HepG2 (cell line): ENCODE measurements at regions not wholly inside any gene's neighbourhood (a gene's known extent, or its start where the extent isn't known, plus 50 kb on each side); places are given as distances from the start of the nearest gene placed in this dataset.
A peak's percentile ranks its signal among the peaks of the same experiment; 100 is the strongest.

Experiments used
- ATAC-seq: fragments of 200-7000 bp; cut with Tn5 transposase; 3 replicates; pipeline ENCODE4 v1.9.1; 2020; ENCODE audit warnings: mild to moderate bottlenecking, moderate library complexity
- BruUV-seq: library from RNA; stranded (reverse); fragments of 400-500 nt; replicated peaks from 2 replicates; lab custom pipeline; 2021; lab: Mats Ljungman, UMichigan
- CTCF ChIA-PET: fragments of 300-600 bp; formaldehyde crosslinking; extraction: SDS; loops from one replicate; lab custom pipeline; 2021; ENCODE audit warnings: low total read pairs, inconsistent platforms, low intra/inter-chr PET ratio; lab: Yijun Ruan, JAX
- POLR2A ChIA-PET: fragments of 350-600 bp; sonication (Branson Sonifier 250); formaldehyde crosslinking; loops from one replicate; lab custom pipeline; 2020; ENCODE audit warnings: antibody characterized with exemption, inconsistent platforms; lab: Yijun Ruan, JAX
- DNase-seq: peaks from one replicate; pipeline ENCODE4 v3.0.0-alpha.2; 2015; ENCODE audit warnings: low spot score
- FAIRE-seq: peaks from 3 replicates; lab custom pipeline; 2011; peaks lifted over from hg19 to GRCh38; lab: Jason Lieb, UNC
- H2AFZ ChIP-seq: one replicate; pipeline ENCODE4 v1.6.1; 2011; ENCODE audit warnings: low read length, inconsistent platforms
- H3K27ac ChIP-seq: fragments of 300-600 bp; 3 replicates; pipeline ENCODE4 v1.8.0; 2011; ENCODE audit warnings: mixed run types, mild to moderate bottlenecking, mixed read lengths, low read length, inconsistent platforms; ENCODE audit not compliant: insufficient read depth; ENCODE audit errors: extremely low read length
- H3K27me3 ChIP-seq, 2 experiments: fragments of 200-600 bp in 1 of 2; 2 replicates in 1 of 2; 3 replicates in 1 of 2; pipeline versions ENCODE4 v1.6.0 to v1.8.0; 2011; ENCODE audit warnings: low read length in 2 of 2, mild to moderate bottlenecking in 2 of 2, moderate library complexity in 2 of 2, inconsistent platforms in 1 of 2; ENCODE audit not compliant: insufficient read depth in 2 of 2, control insufficient read depth in 1 of 2
- H3K36me3 ChIP-seq, 2 experiments: fragments of 200-600 bp in 1 of 2; replicated peaks in 1 of 2; 2 replicates in 1 of 2; 3 replicates in 1 of 2; pipeline versions ENCODE4 v1.5.1 to v1.8.0; 2011; ENCODE audit warnings: low read length in 2 of 2, inconsistent platforms in 1 of 2; ENCODE audit not compliant: insufficient read depth in 2 of 2, control insufficient read depth in 1 of 2
- H3K4me1 ChIP-seq: 2 replicates; pipeline ENCODE4 v1.5.1; 2012; ENCODE audit warnings: low read length, inconsistent platforms; ENCODE audit not compliant: insufficient read depth
- H3K4me2 ChIP-seq: 2 replicates; pipeline ENCODE4 v1.6.0; 2011; ENCODE audit warnings: low read depth, low read length, inconsistent platforms
- H3K4me3 ChIP-seq, 3 experiments: fragments of 200-600 bp in 1 of 3; sonication (generic), shearing (Covaris generic) in 1 of 3; replicated peaks in 1 of 3; 2 replicates each; pipeline ENCODE4 v1.5.1; 2011 to 2016; ENCODE audit warnings: low read length in 3 of 3, inconsistent platforms in 2 of 3, low read depth in 2 of 3, mild to moderate bottlenecking in 2 of 3, control low read depth in 1 of 3, mixed read lengths in 1 of 3; ENCODE audit not compliant: insufficient read depth in 1 of 3
- H3K79me2 ChIP-seq: one replicate; pipeline ENCODE4 v1.6.1; 2011; ENCODE audit warnings: low read length, inconsistent platforms; ENCODE audit not compliant: insufficient read depth
- H3K9ac ChIP-seq: 2 replicates; pipeline ENCODE4 v1.6.0; 2011; ENCODE audit warnings: mild to moderate bottlenecking, low read depth, low read length, inconsistent platforms; ENCODE audit not compliant: insufficient read depth
- H3K9me3 ChIP-seq: 2 replicates; pipeline ENCODE4 v1.5.1; 2012; ENCODE audit warnings: mild to moderate bottlenecking, low read length
- H4K20me1 ChIP-seq: 2 replicates; pipeline ENCODE4 v1.6.0; 2011; ENCODE audit warnings: inconsistent platforms, mild to moderate bottlenecking, low read length, moderate library complexity; ENCODE audit not compliant: insufficient read depth
- EHMT2 ChIP-seq: fragments of 200-600 bp; sonication (generic); IDR thresholded peaks from 2 replicates; pipeline ENCODE4 v1.7.0; 2017; ENCODE audit warnings: antibody characterized with exemption, low read depth, low read length, borderline replicate concordance
- ELF1 ChIP-seq: sonication (generic); formaldehyde crosslinking; IDR thresholded peaks from 2 replicates; pipeline ENCODE4 v1.4.0; 2020; ENCODE audit warnings: missing genetic modification reagents
- ELK4 ChIP-seq: sonication (generic); formaldehyde crosslinking; IDR thresholded peaks from 2 replicates; pipeline ENCODE4 v1.9.0; 2021; ENCODE audit warnings: missing genetic modification reagents, borderline replicate concordance
- HDAC1 ChIP-seq: sonication (generic); formaldehyde crosslinking; IDR thresholded peaks from 2 replicates; pipeline ENCODE4 v1.5.1; 2020; ENCODE audit warnings: mild to moderate bottlenecking, missing genetic modification reagents
- HNF1B ChIP-seq: sonication (generic); formaldehyde crosslinking; IDR thresholded peaks from 2 replicates; pipeline ENCODE4 v1.5.1; 2020; ENCODE audit warnings: mild to moderate bottlenecking, moderate library complexity, missing genetic modification reagents
- HNRNPK ChIP-seq: fragments of 200-400 bp; formaldehyde crosslinking; IDR thresholded peaks from 2 replicates; pipeline ENCODE4 v1.6.1; 2018; ENCODE audit warnings: low read length, low read depth, moderate library complexity, mild to moderate bottlenecking; ENCODE audit not compliant: poor library complexity, severe bottlenecking
- HOXA7 ChIP-seq: sonication (generic); formaldehyde crosslinking; IDR thresholded peaks from 2 replicates; pipeline ENCODE4 v1.8.1; 2022; ENCODE audit warnings: mild to moderate bottlenecking, missing genetic modification reagents, moderate library complexity
- RBM22 ChIP-seq: fragments of 200-400 bp; formaldehyde crosslinking; optimal IDR thresholded peaks from 2 replicates; pipeline ENCODE3; 2017; ENCODE audit warnings: mild to moderate bottlenecking, low read length, moderate library complexity
- TBP ChIP-seq: sonication (generic); formaldehyde crosslinking; IDR thresholded peaks from 2 replicates; pipeline ENCODE4 v1.5.0; 2020; ENCODE audit warnings: missing genetic modification reagents
- TRIM22 ChIP-seq: fragments of 450-650 bp; IDR thresholded peaks from 2 replicates; pipeline ENCODE4 v1.6.1; 2017
- ZKSCAN1 ChIP-seq: fragments of 150-350 bp; IDR thresholded peaks from 2 replicates; pipeline ENCODE4 v1.6.1; 2014; ENCODE audit warnings: low read length
- ZNF350 ChIP-seq: sonication (generic); formaldehyde crosslinking; IDR thresholded peaks from 2 replicates; pipeline ENCODE4 v1.4.0; 2020; ENCODE audit warnings: mild to moderate bottlenecking, low read depth, missing genetic modification reagents, borderline replicate concordance
- ZNF574 ChIP-seq: sonication (generic); formaldehyde crosslinking; IDR thresholded peaks from 2 replicates; pipeline ENCODE4 v1.4.0; 2020; ENCODE audit warnings: missing genetic modification reagents
- ZNF691 ChIP-seq: sonication (generic); formaldehyde crosslinking; IDR thresholded peaks from 2 replicates; pipeline ENCODE4 v1.4.0; 2020; ENCODE audit warnings: missing genetic modification reagents, low read depth, mild to moderate bottlenecking, borderline replicate concordance
- WGBS: methylation state at CpG from one replicate; pipeline ENCODE4 v1.1.6; 2017; ENCODE audit warnings: low lambda C conversion rate; 5-methylcytosine and 5-hydroxymethylcytosine counted together
- in situ Hi-C: cut with HindIII; loops from 2 replicates; pipeline ENCODE4 v1.10.0; 2017; ENCODE audit warnings: low pct_unique_long_range_greater_than_20kb; ENCODE audit not compliant: extremely low pct_ligation_motif_present
- intact Hi-C: fragments of 100-400 bp; cut with micrococcal nuclease; formaldehyde crosslinking; loops from one replicate; pipeline ENCODE4 v1.10.0; 2022; ENCODE audit not compliant: unreplicated experiment

GRCh38 chr1:10948463-10948775 is 64.0 kb upstream of the TARDBP start:
- CTCF ChIA-PET: no interaction called here
- in situ Hi-C loops (loop anchor here (10.0 kb wide), 1 partner anchor 444 kb away; no protein-coding TSS in a partner anchor), intact Hi-C loops (no loop called here)
- Histone ChIP-seq H3K27ac (no peak overlapping the region), H3K27me3 (peaks cover 11 to 40% of the 10 kb centered on the region in 2 experiments), H3K36me3 (no peaks in the 10 kb centered on the region), H3K4me3 (no peak overlapping the region), H3K4me1 (peaks cover 15% of the 10 kb centered on the region), H3K4me2 (no peak overlapping the region), H4K20me1 (no peaks in the 10 kb centered on the region), H3K9me3 (no peaks in the 10 kb centered on the region), H3K9ac (no peak overlapping the region), H2AFZ (no peak overlapping the region), H3K79me2 (no peaks in the 10 kb centered on the region)
- BruUV-seq: no TSS peak
- POLR2A ChIA-PET: no interaction called here
- WGBS: 7% methylated on average over 10 of the region's 12 CpGs
- TF ChIP-seq HOXA7 (CRISPR knock-in tag): no peak
- no peak for TF ChIP-seq EHMT2
- no peak for TF ChIP-seq TRIM22
- TF ChIP-seq ZKSCAN1: no peak
- TF ChIP-seq ELF1 (CRISPR knock-in tag): no peak
- TF ChIP-seq ELK4 (CRISPR knock-in tag): no peak
- TF ChIP-seq ZNF691 (CRISPR knock-in tag): no peak
- no peak for TF ChIP-seq HDAC1 (CRISPR knock-in tag)
- TF ChIP-seq ZNF574: no peak
- TF ChIP-seq ZNF350 (CRISPR knock-in tag): no peak
- no peak for TF ChIP-seq RBM22
- no peak for TF ChIP-seq HNF1B (CRISPR knock-in tag)
- TF ChIP-seq TBP (CRISPR knock-in tag): no peak
- no peak for TF ChIP-seq HNRNPK
- DNase-seq (no peak), FAIRE-seq (no peak), ATAC-seq (peak; percentile 39)
